ENCODE measurements at regions not wholly inside any gene's neighbourhood (a gene's known extent, or its start where the extent isn't known, plus 50 kb on each side); places are given as distances from the start of the nearest gene placed in this dataset.

- TF ChIP-seq ZNF462 (CRISPR knock-in tag; IDR thresholded peaks at IDR 0.05), result no peak
- TF ChIP-seq ZNF114 (CRISPR knock-in tag; IDR thresholded peaks at IDR 0.05), result no peak
- TF ChIP-seq CREB1 (CRISPR knock-in tag; IDR thresholded peaks at IDR 0.05; ENCODE audit: low read depth), result no peak
- TF ChIP-seq NANOG (IDR thresholded peaks at IDR 0.05; ENCODE audit: borderline replicate concordance), result no peak
- no peak for TF ChIP-seq ETS1 (IDR thresholded peaks at IDR 0.05)
- TF ChIP-seq ZNF331 (CRISPR knock-in tag; IDR thresholded peaks at IDR 0.05; ENCODE audit: low read depth), result no peak
- no peak for TF ChIP-seq STAT1 (IDR thresholded peaks at IDR 0.05; ENCODE audit: unreplicated experiment)
- no peak for TF ChIP-seq EZH2phosphoT487 (IDR thresholded peaks at IDR 0.05; ENCODE audit: unreplicated experiment)
- no peak for TF ChIP-seq CTCF (conservative IDR thresholded peaks at IDR 0.05; ENCODE audit: low read depth in 2 of 2)
- no peak for TF ChIP-seq POLR2AphosphoS5 (IDR thresholded peaks at IDR 0.05; ENCODE audit: low read depth)
- no peak for TF ChIP-seq JUNB (IDR thresholded peaks at IDR 0.05; ENCODE audit: unreplicated experiment)
Measured at GRCh38 chr5:149435015-149435376, 55.9 kb upstream of the IL17B start (continued).
